SK-N-SH treated with all-trans-retinoic acid at 6 μM for 48 hours (cell line): ENCODE measurements at regions not wholly inside any gene's neighbourhood (a gene's known extent, or its start where the extent isn't known, plus 50 kb on each side); places are given as distances from the start of the nearest gene placed in this dataset.

ENCODE experiments used
- BACH2 ChIP-seq: fragments of 250-450 bp; sonication (Bioruptor Pico); IDR thresholded peaks from 2 replicates; pipeline ENCODE4 v1.9.0; 2021; ENCODE audit warnings: mild to moderate bottlenecking, borderline replicate concordance
- CSDC2 ChIP-seq: fragments of 250-450 bp; sonication (Bioruptor Pico); IDR thresholded peaks from 2 replicates; pipeline ENCODE4 v1.5.0; 2020; ENCODE audit warnings: mild to moderate bottlenecking, moderate library complexity
- ESRRG ChIP-seq: fragments of 250-450 bp; sonication (Bioruptor Pico); IDR thresholded peaks from 2 replicates; pipeline ENCODE4 v1.6.1; 2021; ENCODE audit warnings: mild to moderate bottlenecking
- ZC3H10 ChIP-seq: fragments of 250-450 bp; sonication (Bioruptor Pico); IDR thresholded peaks from 2 replicates; pipeline ENCODE4 v1.5.1; 2021; ENCODE audit warnings: mild to moderate bottlenecking, moderate library complexity
- TF ChIP-seq, protein P1 (sequence below): fragments of 250-450 bp; sonication (Bioruptor Pico); IDR thresholded peaks from 2 replicates; pipeline ENCODE4 v1.8.0; 2020; ENCODE audit warnings: mild to moderate bottlenecking, moderate library complexity, borderline replicate concordance

DNA sequence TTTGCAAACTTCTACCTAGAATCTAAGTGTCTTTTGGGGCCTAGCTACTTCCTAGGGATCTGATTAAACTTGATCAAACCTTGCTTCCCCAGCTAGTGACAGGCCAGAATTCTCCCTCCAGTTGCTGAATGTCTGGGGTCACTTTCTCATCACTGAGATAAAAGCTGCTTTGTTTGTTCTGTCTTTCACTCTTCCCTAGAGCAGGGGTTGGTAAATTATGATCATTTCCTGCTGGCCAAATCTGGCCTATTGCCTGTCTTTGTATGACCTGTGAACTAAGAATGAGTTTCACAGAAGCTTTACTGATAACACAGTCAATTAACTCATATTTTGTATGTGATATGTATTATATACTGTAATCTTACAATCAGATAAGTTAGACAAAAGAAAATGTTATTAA lies 157.8 kb upstream of the AADAT start:
- no peak for TF ChIP-seq ZC3H10
- TF ChIP-seq CSDC2 (CRISPR knock-in tag): no peak
- no peak for TF ChIP-seq BACH2 (CRISPR knock-in tag)
- TF ChIP-seq ESRRG (CRISPR knock-in tag): no peak
- TF ChIP-seq, protein P1, sequence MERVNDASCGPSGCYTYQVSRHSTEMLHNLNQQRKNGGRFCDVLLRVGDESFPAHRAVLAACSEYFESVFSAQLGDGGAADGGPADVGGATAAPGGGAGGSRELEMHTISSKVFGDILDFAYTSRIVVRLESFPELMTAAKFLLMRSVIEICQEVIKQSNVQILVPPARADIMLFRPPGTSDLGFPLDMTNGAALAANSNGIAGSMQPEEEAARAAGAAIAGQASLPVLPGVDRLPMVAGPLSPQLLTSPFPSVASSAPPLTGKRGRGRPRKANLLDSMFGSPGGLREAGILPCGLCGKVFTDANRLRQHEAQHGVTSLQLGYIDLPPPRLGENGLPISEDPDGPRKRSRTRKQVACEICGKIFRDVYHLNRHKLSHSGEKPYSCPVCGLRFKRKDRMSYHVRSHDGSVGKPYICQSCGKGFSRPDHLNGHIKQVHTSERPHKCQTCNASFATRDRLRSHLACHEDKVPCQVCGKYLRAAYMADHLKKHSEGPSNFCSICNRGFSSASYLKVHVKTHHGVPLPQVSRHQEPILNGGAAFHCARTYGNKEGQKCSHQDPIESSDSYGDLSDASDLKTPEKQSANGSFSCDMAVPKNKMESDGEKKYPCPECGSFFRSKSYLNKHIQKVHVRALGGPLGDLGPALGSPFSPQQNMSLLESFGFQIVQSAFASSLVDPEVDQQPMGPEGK (CRISPR knock-in tag): no peak
